Left kidney (tissue), 1 donor: ENCODE measurements at regions not wholly inside any gene's neighbourhood (a gene's known extent, or its start where the extent isn't known, plus 50 kb on each side); places are given as distances from the start of the nearest gene placed in this dataset.
"Not testable (repeated sequence)": the region's sequence is repeated elsewhere in the genome, so short reads cannot be mapped to it uniquely, and the experiment has no call there.

Source experiments
- DNase-seq: peaks from one replicate; pipeline ENCODE4 v3.0.0-alpha.2; 2013

DNA sequence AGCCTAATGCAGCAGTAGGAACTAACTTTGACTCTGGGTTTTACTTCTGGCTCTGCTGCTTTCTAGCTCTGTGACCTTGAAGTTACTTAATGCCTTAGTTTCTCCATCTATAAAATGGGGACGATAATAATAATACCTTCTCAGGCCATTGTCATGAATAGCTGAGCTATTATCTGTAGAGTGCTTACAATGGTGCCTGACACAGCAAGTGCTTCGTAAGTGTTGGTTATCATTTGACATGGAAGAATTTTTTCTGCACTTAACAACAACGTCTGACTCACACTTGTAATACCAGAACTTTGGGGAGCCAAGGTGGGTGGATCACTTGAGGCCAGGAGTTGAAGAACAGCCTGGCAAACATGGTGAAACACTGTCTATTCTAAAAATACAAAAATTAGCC is 140.5 kb downstream of the ARL4A start:
- no peak for DNase-seq

- no peak for DNase-seq
Measured at GRCh38 chr7:12831024-12831423, 143.6 kb downstream of the ARL4A start.

GRCh38 chr7:12833829-12834228 is 146.4 kb downstream of the ARL4A start:
- no peak for DNase-seq

- no peak for DNase-seq
Measured at GRCh38 chr7:12834782-12835181, 147.3 kb downstream of the ARL4A start.

GRCh38 chr7:12839508-12840153 is 152.2 kb downstream of the ARL4A start:
- DNase-seq: no peak

DNA sequence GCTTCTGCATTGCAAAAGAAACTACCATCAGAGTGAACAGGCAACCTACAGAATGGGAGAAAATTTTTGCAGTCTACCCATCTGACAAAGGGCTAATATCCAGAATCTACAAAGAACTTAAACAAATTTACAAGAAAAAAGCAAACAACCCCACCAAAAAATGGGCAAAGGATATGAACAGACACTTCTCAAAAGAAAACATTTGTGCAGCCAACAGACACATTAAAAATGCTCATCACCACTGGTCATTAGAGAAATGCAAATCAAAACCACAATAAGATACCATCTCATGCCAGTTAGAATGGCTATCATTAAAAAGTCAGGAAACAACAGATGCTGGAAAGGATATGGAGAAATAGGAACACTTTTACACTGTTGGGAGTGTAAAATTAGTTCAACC is 157.3 kb downstream of the ARL4A start:
- not testable (repeated sequence) for DNase-seq

DNA sequence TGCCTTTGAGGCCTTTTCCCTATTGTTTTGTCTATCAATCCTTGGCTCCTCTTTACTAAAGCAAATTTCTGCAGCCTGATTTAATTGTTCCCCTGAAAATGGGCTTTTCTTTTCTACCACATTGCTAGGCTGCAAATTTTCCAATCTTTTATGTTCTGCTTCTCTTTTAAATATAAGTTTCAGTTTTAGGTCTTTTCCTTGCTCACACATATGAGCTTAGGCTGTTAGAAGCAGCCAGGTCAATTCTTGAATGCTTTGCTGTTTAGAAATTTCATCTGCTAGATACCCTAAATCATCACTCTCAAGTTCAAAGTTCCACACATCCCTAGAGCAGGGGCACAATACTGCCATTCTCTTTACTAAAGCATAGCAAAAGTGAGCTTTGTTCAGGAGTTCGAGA is 159.6 kb downstream of the ARL4A start:
- DNase-seq: no peak

DNA sequence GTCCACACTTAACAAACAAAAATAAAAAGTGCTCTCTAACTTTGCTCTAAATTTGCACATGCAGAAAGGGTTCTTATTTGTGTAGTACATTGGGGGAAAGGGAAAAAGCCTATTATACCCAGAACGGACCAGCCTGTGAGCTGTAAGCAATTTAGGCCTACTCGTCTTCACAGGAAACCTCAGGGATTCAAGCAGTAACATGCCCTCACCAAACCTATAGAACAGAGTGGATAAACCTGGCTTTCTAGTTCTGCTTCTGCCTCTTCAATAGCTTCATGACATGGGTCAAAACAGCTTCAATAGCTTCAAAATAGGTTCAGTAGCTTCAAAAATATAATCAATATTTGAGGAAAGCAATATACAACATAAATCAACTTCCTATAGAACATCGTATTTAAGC is 163.7 kb downstream of the ARL4A start:
- DNase-seq: no peak

DNA sequence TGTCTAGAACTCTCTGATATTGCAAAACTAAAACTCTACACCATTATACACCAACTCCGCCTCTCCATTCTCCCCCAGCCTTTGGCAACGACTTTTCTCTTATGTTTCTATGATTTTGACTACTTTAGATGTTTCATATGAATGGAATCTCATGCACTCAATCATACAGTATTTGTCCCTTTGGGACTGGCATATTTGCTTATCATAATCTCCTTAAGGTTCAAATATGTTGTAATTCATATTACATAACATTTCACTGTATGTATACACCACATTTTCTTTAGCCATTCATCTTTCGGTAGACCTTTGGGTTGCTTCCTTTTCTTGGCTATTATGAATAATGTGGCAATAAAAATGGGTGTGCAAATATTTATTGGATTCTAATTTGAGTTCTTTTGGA is 164.4 kb downstream of the ARL4A start:
- DNase-seq: no peak

DNA sequence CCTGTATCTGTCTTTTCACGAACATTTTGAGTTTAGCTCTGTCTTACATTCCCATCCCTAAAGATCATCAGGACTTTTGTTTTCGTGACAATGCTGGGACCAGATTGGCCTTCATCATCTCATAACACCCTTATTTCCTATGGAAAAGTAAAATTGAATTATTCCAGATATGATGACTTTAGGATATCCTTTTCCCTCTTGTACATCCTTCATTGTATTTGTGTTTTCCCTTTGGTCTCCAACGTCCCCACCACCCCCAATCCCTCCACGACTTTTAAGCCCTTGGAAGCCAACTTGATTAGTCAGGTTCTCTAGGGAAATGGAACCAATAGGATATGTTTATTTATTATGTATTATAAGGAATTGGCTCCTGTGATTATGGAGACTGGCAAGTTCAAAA is 167.6 kb downstream of the ARL4A start:
- no peak for DNase-seq

DNA sequence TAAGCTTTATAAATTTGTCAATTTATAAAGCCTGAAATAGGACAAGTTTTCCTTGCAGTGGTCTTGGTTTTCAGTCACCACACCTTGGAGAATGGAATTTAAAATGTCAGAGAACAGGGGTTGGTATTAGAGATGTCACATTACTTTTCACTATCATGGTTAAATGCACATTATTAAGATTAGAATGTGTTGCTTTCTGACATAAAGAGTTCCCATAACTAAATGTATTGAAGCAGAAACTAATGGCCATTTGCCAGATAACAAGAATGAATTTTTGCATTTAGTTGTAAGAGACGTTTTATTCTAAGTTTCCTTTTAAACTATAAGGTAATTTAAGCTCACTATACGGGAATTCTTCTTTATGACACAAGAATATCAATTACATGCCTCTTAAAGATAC is 172.3 kb downstream of the ARL4A start:
- no peak for DNase-seq

- peak; percentile 8 for DNase-seq
Measured at GRCh38 chr7:12861070-12861469, 173.6 kb downstream of the ARL4A start.

- DNase-seq: no peak
Measured at GRCh38 chr7:12862146-12862545, 174.7 kb downstream of the ARL4A start.

GRCh38 chr7:12864470-12865046 is 177.1 kb downstream of the ARL4A start:
- no peak for DNase-seq

DNA sequence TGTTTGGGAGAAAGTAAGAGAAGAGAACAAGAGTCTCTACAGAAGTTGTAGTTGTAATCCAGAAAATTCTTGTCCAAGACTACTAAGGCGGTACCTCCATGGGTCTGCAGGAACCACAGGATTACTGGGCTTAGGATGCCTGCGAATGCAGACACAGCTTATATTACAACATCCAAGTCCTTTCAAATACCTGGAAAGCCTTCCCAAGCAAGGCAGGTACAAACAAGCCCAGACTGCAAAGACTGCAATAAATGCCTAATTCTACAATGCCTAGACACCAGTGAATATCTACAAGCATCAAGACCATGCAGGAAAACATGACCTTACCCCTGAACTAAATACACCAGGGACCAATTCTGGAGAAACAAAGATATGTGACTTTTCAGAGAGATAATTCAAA is 178.2 kb downstream of the ARL4A start:
- no peak for DNase-seq

DNA sequence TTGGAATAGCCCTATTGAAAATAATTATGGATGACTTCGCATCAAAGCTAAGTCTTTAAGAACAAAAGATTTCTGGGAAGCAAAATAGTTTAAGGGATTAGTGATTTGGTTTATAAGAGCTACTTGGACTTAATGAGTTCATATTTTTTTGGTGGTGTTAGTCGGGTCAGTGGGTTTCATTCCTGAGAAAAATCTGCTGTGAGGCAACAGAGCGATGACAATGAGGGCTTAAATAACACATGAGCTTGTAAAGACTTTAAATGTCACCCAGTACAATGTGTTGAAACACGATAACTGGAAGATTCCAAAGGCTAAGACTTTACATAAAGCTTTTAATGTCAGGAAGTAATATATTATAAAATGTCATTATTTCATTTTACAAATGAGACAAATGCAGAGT is 178.8 kb downstream of the ARL4A start:
- DNase-seq: peak; percentile 11

- no peak for DNase-seq
Measured at GRCh38 chr7:12868027-12868426, 180.6 kb downstream of the ARL4A start.

- no peak for DNase-seq
Measured at GRCh38 chr7:12870219-12870618, 182.8 kb downstream of the ARL4A start.

GRCh38 chr7:12872487-12872886 is 185.1 kb downstream of the ARL4A start:
- no peak for DNase-seq

- DNase-seq: no peak
Measured at GRCh38 chr7:12873571-12873970, 186.1 kb downstream of the ARL4A start.

DNA sequence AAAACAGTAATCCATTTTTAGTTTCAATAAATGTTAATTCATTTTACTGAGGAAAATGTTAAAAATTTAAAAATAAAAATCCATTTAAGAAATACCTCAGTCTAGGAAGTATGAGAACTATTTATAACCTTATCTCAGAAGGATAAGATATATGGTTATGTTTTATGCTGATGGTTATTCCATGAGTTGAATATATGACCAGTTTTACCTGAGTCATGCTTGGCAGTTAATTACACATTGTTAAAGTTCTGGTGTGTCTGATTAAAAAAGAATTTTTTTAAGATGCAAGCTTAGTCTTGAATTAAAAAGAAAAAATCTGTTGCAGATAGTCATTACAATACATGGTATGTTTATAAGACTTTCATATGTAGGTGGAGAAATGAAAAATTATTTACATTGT is 191.7 kb downstream of the ARL4A start:
- no peak for DNase-seq

DNA sequence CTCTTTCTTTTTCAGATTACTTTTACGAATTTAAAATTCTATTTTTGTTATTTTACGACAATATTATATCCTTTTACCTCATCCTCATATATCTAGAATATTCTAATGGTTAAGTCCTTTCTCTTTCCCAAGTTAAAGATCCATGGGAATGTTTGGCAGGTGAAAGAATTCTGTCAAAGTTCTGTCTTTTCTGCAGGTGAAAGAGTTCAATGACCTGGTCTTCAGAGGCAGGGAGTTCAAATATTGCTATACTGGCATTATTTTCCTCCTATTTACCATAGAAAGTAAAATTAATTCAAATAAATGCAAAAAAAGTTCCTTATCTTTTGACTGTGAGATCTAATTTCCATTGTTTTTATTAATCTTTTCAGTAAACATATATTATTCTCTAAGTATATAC is 194.3 kb downstream of the ARL4A start:
- no peak for DNase-seq

DNA sequence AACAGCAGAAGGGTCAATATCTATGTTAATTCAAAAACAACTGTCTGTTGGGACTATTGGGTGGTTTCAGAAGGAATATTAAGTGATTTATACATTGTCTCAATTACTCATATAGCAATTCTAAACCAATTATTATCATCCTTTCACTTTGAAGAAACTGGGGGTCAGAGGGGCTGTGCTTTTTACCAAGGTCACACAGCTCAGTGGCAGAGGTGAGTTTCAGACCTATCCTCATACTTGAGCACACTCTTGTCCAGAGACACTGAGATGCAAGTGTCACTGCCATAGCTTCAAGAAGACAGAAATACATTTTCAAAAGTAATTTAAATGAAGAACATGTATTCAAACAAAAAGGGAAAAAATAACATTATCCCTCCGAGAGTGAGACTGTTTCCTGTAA is 195.3 kb downstream of the ARL4A start:
- DNase-seq: no peak

GRCh38 chr7:12884033-12884432 is 196.6 kb downstream of the ARL4A start:
- no peak for DNase-seq
